GM19452 (cell line): ENCODE measurements at regions not wholly inside any gene's neighbourhood (a gene's known extent, or its start where the extent isn't known, plus 50 kb on each side); places are given as distances from the start of the nearest gene placed in this dataset.
"Not testable (repeated sequence)": the region's sequence is repeated elsewhere in the genome, so short reads cannot be mapped to it uniquely, and the experiment has no call there.

ENCODE experiments used
- ATAC-seq: cut with Tn5 transposase; IDR thresholded peaks from one replicate; pipeline ENCODE4 v1.9.1; 2021; ENCODE audit not compliant: unreplicated experiment

DNA sequence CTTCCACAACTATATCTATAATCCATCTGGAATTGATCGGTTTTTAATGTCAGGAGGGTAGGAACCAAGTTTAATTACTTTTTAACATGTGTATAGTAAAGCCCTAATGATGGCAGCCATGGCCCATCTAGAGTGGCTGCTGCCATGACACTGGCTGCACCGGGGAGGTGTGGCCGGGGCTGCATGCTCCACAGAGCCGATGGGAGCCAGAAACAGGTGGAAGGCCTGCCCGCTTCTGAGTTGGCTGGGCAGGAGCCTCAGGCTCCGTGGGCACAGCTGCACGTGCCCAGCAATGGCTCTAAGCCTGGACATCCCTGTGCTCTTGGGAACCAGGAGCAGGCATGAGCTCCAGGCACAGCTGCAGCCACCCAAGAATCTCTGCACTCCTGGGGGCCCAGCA lies 73.0 kb downstream of the GBP6 start:
- ATAC-seq: no peak

GRCh38 chr1:89438301-89438700 lies 74.4 kb downstream of the GBP6 start:
- ATAC-seq: not testable (repeated sequence)

- ATAC-seq: no peak
Observed at GRCh38 chr1:89440911-89441310, 77.1 kb downstream of the GBP6 start.

- ATAC-seq: no peak
Observed at GRCh38 chr1:89444791-89445190, 79.8 kb upstream of the LRRC8B start.

GRCh38 chr1:89451011-89451410 lies 73.6 kb upstream of the LRRC8B start:
- peak; percentile 63 for ATAC-seq

DNA sequence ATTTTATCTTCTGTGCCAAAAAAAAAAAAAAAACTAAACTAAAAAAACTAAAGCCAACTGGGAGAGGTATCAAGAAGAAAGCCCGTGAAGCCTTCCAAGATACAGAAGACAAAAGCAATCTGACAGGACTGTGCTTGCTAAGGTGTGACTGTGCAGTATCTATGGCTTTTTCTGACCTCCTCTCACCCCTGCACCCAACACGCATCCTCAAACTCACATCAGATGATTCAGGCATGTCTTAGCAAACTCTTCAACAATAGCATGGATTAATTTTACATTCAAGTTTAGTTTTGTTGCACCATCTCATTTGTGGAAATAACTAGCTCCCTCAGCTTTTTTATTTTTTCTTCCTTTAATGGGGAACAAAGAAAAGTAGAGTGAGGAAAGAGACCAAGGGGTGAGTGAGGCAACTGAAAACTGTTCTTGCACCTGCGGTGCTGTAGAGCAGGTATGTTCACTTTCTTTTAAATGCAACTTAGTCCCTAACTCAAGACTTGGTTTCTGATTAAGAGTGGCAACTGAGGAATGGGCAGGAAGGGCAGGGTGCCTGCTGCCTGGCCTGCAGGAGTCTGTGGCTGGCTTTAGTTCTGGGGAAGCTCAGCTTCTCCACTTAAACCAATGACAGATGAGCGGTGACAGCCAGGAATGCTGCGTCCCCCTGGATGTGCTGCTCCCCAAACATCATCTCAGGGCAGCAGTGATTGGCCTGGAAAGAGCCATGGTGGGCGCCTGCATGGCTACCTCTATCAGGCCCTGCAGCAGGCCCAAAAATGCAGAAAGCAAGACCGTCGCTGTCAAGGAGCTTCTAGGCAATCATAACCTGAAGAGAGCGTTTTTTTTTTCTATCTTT lies 71.3 kb upstream of the LRRC8B start:
- ATAC-seq: no peak

- ATAC-seq: peak; percentile 56
Observed at GRCh38 chr1:89454845-89455521, 69.6 kb upstream of the LRRC8B start.

GRCh38 chr1:89457046-89457445 lies 67.6 kb upstream of the LRRC8B start:
- no peak for ATAC-seq

- no peak for ATAC-seq
Observed at GRCh38 chr1:89459081-89459480, 65.5 kb upstream of the LRRC8B start.

DNA sequence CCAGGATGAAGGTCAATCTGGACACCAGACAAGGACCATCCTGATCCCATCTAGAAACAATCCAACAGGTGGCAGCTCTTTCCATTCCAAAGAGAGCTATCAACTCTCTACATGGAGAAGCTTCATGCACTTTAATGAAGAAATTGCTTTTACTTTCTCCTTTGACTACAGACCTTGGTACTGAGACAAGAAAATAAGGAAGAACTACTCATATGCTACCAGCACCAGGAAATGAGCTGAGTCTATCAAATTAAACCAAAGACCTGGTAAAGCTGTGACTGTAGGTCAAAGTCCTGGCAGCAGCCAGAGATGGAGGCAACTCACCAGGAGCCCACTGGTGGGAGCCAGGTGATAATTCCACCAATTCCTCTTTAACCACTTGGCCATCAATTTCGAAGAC lies 64.3 kb upstream of the LRRC8B start:
- no peak for ATAC-seq

GRCh38 chr1:89462250-89462649 lies 62.4 kb upstream of the LRRC8B start:
- ATAC-seq: no peak

DNA sequence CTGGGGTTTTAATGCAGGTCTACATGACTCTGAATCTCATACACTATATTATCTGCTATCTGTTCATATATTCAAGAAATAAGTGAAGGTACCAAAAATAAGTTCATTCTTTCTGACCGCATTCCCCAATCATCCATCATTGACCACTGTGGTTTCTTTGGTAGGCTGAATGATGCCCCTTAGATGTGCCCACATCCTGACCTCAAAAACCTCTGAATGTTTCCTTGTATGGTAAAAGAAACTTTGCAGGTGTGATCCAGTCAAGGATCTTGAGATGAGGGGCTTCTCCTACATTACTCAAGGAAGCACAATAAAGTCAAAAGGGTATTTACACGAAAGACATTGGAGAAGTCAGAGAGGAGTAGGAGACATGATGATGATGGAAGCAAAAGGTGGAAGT lies 60.6 kb upstream of the LRRC8B start:
- no peak for ATAC-seq

GRCh38 chr1:89465201-89465600 lies 59.4 kb upstream of the LRRC8B start:
- peak; percentile 62 for ATAC-seq

GRCh38 chr1:89466307-89466930 lies 58.2 kb upstream of the LRRC8B start:
- ATAC-seq: no peak

- ATAC-seq: no peak
Observed at GRCh38 chr1:89472253-89472652, 52.4 kb upstream of the LRRC8B start.

DNA sequence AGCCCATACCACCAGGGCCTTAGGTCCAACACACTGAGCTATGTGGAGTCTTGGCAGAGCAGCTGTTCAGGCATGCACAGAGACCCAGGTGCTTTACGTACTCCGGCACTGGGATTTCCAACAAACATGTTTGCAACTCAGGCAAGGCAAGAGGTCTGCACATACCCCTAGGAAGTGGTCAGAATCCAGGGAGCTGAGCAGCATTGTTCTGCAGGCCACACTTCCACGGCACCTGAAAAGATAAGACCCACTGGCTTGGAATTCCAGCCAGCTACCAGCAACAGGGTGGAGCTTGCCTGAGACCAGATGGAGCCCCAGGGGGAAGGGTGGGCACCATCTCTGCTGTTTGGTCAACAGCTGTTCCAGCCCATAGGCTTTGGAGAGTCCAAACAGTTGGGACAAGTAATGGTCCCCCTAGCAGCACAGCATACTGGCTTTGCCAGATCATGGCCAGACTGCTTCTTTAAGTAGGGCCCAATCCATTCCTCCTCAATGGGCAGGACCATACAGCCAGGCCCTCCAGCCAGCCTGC lies 51.7 kb upstream of the LRRC8B start:
- no peak for ATAC-seq
